GM12892 (cell line): ENCODE measurements at regions not wholly inside any gene's neighbourhood (a gene's known extent, or its start where the extent isn't known, plus 50 kb on each side); places are given as distances from the start of the nearest gene placed in this dataset.

ENCODE experiments used
- DNase-seq: peaks from one replicate; pipeline ENCODE4 v3.0.0; 2011; ENCODE audit not compliant: insufficient read length
- FAIRE-seq: peaks from 2 replicates; lab custom pipeline; 2011; peaks lifted over from hg19 to GRCh38; lab: Jason Lieb, UNC
- POLR2A ChIP-seq: IDR thresholded peaks from 2 replicates; pipeline ENCODE4 v1.6.1; 2011; ENCODE audit warnings: low read depth, low read length, control low read depth
- POLR2AphosphoS5 ChIP-seq: IDR thresholded peaks from 2 replicates; pipeline ENCODE4 v1.6.1; 2011; ENCODE audit warnings: low read depth, low read length, control low read depth
- TAF1 ChIP-seq: IDR thresholded peaks from 2 replicates; pipeline ENCODE4 v1.6.1; 2011; ENCODE audit warnings: low read depth, mild to moderate bottlenecking, control low read depth, low read length, borderline replicate concordance

DNA sequence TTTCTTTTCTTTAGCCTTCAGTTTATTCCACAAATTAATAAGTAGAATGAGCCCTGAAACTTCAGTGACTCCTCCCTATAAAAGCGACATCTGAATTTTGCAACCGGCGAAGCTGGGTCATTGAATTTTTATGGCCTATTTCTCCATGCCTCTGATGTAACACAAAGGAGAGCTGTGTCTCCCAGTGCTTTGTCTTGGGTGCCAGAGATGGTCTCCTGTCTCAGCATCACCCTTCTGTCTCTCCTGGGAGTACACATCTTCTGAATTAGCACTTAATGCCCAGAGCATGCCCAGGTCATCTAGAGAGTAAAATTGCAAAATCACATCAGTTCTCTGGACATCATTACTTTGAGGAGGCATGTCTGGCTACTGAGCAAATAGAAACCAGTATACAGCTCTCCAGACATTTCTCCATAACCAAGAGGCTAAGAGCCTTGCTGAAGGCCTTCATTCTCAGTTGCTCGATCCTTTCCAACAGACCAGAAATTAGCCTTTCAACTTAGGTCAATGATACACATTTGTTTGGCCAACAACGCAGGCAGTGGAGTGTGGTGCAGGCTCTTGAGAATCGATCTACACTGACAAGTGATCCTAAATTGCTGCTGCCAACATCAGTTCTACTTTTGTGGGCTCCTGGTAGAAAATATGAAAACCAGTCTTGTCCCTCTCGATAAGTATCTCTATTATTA is 176.0 kb upstream of the FOXQ1 start:
- FAIRE-seq, result no peak
- TF ChIP-seq TAF1, result no peak
- no peak for TF ChIP-seq POLR2AphosphoS5
- TF ChIP-seq POLR2A, result no peak
- DNase-seq, result no peak

DNA sequence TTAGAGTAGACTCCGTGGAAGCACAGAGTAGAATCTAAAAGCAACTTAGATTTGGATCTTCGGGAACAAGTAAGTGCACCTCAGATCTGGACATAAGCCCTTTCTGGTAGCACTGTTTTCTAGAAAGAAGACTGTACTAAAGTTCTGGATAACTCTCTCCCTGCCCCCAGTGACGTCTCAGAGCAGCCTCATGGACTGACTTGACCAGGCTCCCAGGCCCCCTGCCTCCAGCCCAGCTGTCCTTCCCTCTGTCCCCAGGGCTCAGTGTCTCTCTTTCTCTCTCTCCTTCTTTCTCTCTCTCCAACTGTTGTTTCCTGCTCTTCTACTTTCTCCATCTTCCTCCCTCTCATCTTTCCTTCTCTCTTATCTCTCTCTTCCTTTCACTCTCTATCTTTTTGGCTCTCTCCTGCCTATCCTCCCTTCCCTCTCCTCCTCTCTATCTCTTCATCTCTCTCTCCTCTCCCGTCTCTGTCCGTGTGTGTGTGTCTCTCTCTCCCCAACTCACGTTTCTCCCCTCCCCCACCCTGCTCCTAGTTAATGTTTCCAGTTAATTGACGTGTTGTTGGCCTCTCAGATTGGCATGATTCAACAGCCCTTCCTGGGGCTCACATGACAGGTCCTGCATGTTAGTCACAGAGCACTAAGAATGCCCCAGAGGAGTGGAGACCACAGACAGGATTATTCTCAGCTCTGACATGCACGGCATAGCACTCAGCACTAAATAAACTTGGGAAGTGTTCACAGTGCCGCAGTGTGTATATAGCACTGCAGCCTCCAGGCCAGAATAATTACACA is 180.4 kb upstream of the FOXQ1 start:
- no peak for DNase-seq

DNA sequence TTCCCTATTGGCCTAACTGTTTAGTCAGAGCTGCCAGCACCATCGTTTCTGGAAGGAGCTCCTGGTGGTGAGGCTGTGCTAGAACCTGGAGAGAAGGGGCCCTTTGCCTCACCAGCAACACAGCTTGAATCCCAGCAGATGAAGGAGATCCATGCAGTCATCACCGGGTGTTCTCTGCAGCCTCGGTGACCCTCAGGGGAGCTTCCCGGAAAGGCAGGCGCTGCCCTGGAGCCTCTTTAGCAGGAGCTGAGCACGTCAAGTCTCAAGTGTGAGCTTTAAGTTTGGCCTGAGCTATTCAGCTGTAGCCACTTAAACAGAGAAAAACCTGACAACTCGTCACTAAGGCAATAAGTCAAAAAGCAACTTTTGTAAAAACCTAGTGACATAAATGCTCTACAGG is 181.2 kb upstream of the FOXQ1 start:
- DNase-seq (no peak), FAIRE-seq (no peak)
- TF ChIP-seq POLR2AphosphoS5 (no peak), TAF1 (no peak), POLR2A (no peak)

More for the DNA sequence above, 180.4 kb upstream of the FOXQ1 start:
- TF ChIP-seq POLR2AphosphoS5 (no peak), TAF1 (no peak), POLR2A (no peak)
- no peak for FAIRE-seq

DNA sequence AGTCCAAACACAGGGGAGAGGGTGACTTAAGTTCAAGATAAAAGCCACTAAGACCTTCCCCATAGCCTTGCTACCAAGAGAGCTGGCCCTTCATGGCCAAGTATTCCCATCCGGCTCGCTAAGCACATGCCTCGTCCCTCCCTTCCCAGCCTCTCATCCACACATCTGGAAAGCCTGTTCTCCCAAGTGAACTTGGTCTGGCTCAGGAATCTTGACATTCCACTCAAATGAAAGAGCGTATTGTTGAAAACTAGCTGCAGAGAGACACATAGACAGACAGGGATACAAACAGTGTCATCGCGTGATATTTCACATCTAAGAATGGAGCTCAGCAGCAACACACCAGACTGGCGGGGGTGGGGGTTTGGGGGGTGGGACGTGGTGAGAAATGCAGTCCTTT is 182.8 kb upstream of the FOXQ1 start:
- no peak for FAIRE-seq
- DNase-seq, result no peak
- TF ChIP-seq POLR2AphosphoS5, result no peak
- TF ChIP-seq TAF1, result no peak
- TF ChIP-seq POLR2A, result no peak

DNA sequence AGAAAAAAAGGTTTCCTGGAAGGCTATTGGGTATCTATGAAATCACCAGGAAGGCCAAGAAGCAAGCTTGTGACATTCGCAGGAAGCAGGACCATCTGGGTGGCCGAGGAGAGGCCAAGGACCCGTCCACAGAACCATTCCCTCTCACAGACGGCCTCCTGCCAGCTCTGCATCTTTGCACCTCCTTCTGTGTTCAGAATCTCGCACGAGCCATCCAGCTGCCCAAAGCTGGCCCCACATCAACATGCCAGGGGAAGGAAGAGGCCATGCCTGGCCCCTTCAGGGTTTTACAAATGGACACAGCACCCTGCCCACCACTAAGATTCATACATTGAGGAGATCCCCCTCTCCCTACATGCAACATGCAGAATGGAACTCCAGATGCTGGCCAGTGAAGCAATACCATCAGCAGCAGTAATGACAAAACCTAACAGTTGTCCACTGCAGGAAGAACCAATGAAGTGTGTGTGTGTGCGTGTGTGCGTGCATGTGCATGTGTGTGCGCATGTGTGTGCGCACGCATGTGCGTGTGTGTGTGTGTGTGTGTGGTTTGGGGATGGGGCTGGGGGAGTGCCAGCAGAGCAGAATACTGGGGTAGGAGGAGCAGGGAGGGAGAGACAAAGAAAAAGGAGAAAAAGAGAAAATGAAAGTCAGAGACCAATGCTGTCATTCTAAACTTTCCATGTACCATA is 184.2 kb upstream of the FOXQ1 start:
- no peak for TF ChIP-seq TAF1
- TF ChIP-seq POLR2A, result no peak
- TF ChIP-seq POLR2AphosphoS5, result no peak
- DNase-seq, result no peak
- no peak for FAIRE-seq

DNA sequence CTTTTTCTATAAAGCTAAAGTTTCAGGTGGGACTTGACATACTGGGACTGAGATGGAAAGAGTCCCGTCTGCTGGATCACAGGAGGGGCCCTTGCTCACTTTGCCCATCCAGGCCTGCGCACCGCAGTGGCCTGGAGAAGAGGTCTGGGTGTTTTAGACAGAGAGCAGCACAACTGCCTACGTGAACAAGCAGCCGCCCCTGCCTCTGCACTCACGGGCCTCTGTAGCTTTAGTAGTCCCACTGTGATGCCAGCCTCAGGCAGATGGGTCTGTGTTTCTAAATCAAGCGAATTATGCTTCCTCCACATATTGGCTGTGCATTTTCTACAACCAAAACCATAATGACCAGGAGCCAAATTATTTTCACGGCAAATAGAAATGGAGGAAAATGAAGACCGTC is 184.8 kb upstream of the FOXQ1 start:
- TF ChIP-seq POLR2A, result no peak
- TF ChIP-seq POLR2AphosphoS5, result no peak
- TF ChIP-seq TAF1, result no peak
- FAIRE-seq (no peak), DNase-seq (no peak)

DNA sequence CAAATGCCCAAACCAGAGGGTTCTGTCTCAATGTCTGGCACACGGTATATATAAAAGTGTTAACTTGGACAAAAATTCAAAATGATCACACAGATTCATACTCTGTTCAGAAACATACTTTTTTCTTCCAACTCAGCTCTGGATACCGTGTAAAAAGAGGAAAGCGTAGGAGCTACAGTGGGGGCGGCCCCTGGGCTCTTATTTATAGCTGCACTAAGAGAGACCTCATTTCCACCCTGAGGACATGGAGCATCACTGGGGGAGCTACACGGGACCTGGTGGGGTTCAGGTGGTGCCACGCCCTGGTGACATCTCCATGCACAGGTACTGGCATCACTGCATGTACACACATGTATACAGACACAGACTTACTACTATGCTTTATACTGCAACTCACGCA is 185.9 kb upstream of the FOXQ1 start:
- TF ChIP-seq POLR2AphosphoS5, result no peak
- no peak for TF ChIP-seq POLR2A
- no peak for TF ChIP-seq TAF1
- DNase-seq (no peak), FAIRE-seq (no peak)

DNA sequence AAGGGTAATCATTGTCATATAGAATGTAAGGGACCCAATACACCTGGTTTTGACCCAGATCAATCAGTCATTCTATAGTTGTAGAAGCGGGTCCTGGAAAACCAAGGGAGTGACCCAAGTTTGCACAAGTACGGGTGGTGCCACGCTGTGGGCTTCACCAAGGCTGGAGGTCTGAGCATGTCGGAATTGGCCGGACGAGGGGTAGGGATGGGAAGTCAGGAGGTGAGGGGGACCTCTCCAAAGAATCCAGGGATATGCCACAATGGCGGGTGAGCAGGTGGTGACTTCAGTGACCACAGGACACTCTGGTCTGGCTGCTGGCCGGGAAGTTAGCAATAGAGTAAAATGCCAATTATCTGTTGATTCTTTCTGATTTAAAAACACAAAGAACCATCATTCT is 186.6 kb upstream of the FOXQ1 start:
- no peak for TF ChIP-seq TAF1
- TF ChIP-seq POLR2AphosphoS5, result no peak
- TF ChIP-seq POLR2A, result no peak
- no peak for FAIRE-seq
- no peak for DNase-seq

DNA sequence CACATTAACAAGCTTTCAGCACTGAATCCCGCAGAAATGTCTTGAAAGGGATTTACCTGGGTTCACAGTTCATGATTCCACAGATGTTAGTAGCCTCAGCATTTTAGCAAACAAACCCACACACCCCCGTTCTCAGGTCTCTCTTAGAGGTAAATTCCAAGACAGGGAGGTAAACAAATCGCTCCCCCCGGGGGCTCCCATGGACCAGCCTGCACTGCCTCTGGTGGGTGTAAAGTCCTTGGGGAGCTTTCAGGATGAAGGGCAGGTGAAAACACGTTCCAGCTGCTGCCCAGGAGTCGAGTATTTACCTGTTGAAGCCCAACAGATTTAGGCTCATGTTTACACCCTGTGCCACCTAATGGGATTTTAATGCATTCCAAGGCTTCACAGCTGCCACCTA is 187.0 kb upstream of the FOXQ1 start:
- no peak for FAIRE-seq
- DNase-seq, result no peak
- no peak for TF ChIP-seq TAF1
- no peak for TF ChIP-seq POLR2AphosphoS5
- TF ChIP-seq POLR2A, result no peak

DNA sequence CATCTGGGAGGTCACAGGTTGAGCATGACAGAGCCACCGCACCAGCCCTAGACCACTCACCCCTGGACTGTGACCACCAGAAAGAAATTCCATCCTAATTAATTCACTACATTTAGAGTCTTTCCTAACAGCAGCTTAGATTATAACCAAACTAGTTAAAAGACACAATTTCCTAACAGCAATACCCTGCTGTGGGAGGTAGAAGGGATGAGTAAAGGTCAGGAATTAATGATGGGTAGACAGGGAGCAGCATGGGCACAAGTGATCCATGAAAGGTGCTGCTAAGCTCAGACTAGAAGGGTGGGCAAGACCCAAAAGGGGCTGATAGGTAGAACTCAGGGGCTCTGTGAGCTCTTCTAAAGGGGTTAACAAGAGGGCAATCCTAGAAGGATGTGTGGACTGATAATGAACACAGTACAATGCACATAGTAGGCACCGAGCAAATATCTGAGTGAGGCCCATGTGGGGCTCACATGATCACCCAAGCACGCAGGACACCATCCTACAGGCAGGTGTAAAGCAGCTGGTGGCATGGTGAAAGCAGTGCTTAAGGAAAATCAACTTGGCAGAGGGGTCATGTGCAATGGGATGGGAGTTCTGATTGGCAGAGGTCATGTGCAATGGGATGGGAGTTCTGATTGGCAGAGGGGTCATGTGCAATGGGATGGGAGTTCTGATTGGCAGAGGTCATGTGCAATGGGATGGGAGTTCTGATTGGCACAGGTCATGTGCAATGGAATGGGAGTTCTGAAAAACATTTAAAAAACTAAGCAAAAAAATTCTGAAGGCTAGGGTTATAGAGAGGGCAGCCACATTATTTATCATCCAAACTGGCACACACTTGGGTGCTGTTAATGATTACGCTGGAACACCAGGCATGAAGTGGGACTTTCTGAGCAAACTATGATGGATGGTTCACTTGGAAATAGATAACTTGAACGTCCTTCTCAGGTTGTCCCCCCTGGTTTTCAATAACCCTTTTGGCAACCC is 188.2 kb upstream of the FOXQ1 start:
- TF ChIP-seq POLR2AphosphoS5 (no peak), POLR2A (no peak), TAF1 (no peak)
- DNase-seq, result no peak
- no peak for FAIRE-seq
